Body of pancreas (tissue), 4 donors: ENCODE measurements at regions not wholly inside any gene's neighbourhood (a gene's known extent, or its start where the extent isn't known, plus 50 kb on each side); places are given as distances from the start of the nearest gene placed in this dataset.

ENCODE experiments used
- CTCF ChIP-seq, 7 experiments: fragments of 450-650 bp in 4 of 7; fragments of 200-600 bp in 3 of 7; sonication (generic) in 3 of 7; IDR thresholded peaks; one replicate each; pipeline ENCODE4 v1.5.1; 2016 to 2019; ENCODE audit warnings: antibody characterized with exemption in 7 of 7
- POLR2A ChIP-seq, 3 donors: fragments of 450-650 bp; IDR thresholded peaks; one replicate each; pipeline ENCODE4 v1.6.1; 2016; ENCODE audit warnings: antibody characterized with exemption in 3 of 3, mild to moderate bottlenecking in 2 of 3

DNA sequence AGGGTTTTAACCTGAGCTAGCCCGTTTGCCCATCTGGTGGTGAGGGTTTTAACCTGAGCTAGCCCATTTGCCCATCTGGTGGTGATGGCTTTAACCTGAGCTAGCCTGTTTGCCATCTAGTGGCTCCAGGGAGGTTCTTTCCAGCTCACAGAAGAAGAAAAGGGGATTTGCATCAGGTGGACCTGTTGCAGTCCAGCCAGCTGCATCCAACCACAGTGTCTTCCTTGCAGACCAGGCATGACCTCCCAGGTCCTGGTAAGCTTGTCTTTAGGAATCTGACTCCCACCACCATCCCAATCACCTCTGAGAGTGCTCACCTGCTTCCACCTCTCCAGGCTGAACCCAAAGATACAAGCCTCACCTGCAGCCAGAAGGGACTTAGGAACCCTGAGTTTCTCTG, 62.4 kb upstream of the EMX2 start:
- no peak for TF ChIP-seq CTCF (IDR thresholded peaks at IDR 0.05)
- TF ChIP-seq POLR2A (IDR thresholded peaks at IDR 0.05): no peak
